HFFc6 (cell line): ENCODE measurements at regions not wholly inside any gene's neighbourhood (a gene's known extent, or its start where the extent isn't known, plus 50 kb on each side); places are given as distances from the start of the nearest gene placed in this dataset.

Source experiments
- DNase-seq: peaks from one replicate; pipeline ENCODE4 v3.0.0-alpha.2; 2018
- H3K27ac Mint-ChIP-seq: 2 replicates; pipeline ENCODE4 v1.8.0; 2020; ENCODE audit warnings: mild to moderate bottlenecking, mixed read lengths
- H3K27me3 Mint-ChIP-seq: 2 replicates; pipeline ENCODE4 v1.8.0; 2021; ENCODE audit warnings: mild to moderate bottlenecking, moderate library complexity, mixed read lengths; ENCODE audit not compliant: insufficient read depth
- H3K36me3 Mint-ChIP-seq: 2 replicates; pipeline ENCODE4 v1.8.0; 2021; ENCODE audit warnings: low read depth, mixed read lengths
- H3K4me1 Mint-ChIP-seq: 2 replicates; pipeline ENCODE4 v1.8.0; 2020; ENCODE audit warnings: low read depth, mixed read lengths
- H3K4me3 Mint-ChIP-seq: 2 replicates; pipeline ENCODE4 v1.8.0; 2020; ENCODE audit warnings: mild to moderate bottlenecking, moderate library complexity, mixed read lengths
- H3K9me3 Mint-ChIP-seq: 2 replicates; pipeline ENCODE4 v1.8.0; 2020; ENCODE audit warnings: mild to moderate bottlenecking, mixed read lengths
- TF ChIP-seq, protein P1 (sequence below): fragments of 200-600 bp; sonication (generic); IDR thresholded peaks from 2 replicates; pipeline ENCODE4 v1.5.0; 2021; ENCODE audit warnings: antibody characterized with exemption, mild to moderate bottlenecking

DNA sequence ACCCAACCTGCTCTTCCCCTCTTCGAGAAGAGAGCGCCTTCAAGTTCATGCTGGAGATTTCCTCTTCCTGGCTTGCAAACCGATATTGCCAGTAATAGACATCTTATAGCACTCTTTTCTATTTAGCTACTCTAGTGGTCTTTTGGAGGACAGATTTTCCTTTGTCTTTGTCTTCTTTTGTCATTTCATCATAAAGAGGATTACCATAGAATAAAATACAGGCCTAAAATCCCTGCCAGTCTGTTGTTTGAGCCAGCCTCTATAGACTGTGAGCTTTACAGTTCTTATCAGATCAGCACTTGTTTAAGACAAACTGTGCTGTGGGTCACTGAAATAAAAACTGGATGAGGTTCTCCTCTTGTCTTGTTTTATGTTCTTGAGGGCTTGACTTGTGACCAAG is 802.8 kb downstream of the NR2F1-AS1 start:
- Mint-ChIP-seq H3K4me1 (peaks cover 19% of the 10 kb centered on the region), H3K27ac (no peak overlapping the region), H3K4me3 (no peak overlapping the region), H3K27me3 (no peaks in the 10 kb centered on the region; the same call in 1 of the 2 replicates), H3K9me3 (no peaks in the 10 kb centered on the region), H3K36me3 (no peaks in the 10 kb centered on the region)
- TF ChIP-seq, protein P1, sequence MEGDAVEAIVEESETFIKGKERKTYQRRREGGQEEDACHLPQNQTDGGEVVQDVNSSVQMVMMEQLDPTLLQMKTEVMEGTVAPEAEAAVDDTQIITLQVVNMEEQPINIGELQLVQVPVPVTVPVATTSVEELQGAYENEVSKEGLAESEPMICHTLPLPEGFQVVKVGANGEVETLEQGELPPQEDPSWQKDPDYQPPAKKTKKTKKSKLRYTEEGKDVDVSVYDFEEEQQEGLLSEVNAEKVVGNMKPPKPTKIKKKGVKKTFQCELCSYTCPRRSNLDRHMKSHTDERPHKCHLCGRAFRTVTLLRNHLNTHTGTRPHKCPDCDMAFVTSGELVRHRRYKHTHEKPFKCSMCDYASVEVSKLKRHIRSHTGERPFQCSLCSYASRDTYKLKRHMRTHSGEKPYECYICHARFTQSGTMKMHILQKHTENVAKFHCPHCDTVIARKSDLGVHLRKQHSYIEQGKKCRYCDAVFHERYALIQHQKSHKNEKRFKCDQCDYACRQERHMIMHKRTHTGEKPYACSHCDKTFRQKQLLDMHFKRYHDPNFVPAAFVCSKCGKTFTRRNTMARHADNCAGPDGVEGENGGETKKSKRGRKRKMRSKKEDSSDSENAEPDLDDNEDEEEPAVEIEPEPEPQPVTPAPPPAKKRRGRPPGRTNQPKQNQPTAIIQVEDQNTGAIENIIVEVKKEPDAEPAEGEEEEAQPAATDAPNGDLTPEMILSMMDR: no peak
- no peak for DNase-seq

DNA sequence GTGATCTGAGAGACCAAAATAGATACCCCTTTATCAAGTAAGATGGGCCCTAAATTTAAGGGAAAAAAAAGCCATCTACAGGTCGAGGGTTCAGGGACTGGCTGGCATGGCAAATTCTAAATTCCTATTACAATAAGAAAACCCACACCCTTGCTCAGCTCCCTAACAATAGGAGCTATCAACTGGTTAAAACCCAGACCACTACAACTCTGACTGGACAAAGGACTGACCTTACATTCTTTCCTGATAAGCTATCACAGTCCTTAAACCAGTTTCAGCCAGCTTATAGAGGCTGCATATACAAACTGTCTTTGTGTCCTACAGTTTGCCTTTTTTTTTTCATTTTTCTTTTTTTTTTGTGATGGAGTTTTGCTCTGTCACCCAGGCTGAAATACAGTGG is 803.6 kb downstream of the NR2F1-AS1 start:
- no peak for DNase-seq
- Mint-ChIP-seq H3K27me3 (no peaks in the 10 kb centered on the region; the same call in 1 of the 2 replicates), H3K4me3 (no peak overlapping the region), H3K4me1 (peaks cover 19% of the 10 kb centered on the region), H3K36me3 (no peaks in the 10 kb centered on the region), H3K9me3 (no peaks in the 10 kb centered on the region), H3K27ac (no peak overlapping the region)
- TF ChIP-seq, protein P1: no peak

DNA sequence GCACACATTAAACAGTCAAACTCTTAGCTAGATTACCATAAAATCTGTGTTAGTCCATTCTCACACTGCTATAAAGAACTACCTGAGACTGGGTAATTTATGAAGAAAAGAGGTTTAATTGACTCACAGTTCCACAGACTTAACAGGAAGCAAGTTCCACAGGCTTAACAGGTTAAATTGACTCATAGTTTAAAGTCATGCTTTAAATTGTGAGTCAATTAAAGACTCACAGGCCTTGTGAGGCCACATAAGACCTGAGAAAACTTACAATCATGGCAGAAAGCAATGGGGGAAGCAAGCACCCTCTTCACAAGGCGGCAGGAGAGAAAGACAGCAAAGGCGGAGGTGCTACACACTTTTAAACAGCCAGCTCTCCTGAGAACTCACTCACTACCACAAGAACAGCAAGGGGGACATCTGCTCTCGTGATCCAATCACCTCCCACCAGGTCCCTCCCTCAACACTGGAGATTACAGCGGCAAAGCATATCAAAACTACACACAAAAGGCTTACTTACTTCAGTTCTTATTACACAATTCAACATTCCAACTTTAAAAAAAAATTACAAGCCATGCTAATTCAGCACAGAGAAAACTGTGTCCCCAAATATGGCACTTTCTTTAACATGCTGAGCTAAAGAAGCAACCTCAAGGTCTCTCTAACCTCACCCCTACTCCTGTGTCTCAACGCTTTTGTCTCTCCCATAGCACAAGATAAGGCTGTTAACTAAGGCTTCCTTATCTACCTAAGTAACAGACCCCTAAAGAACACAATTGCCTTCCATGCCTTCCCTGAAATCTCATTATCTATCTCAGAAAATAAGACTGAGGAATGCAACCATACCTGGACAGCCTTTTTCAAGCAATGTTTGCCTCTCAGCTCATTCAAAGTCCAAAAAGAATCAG is 805.1 kb downstream of the NR2F1-AS1 start:
- H3K4me1 Mint-ChIP-seq: peaks cover 19% of the 10 kb centered on the region
- TF ChIP-seq, protein P1: no peak
- H3K9me3 Mint-ChIP-seq: no peaks in the 10 kb centered on the region
- H3K4me3 Mint-ChIP-seq: no peak overlapping the region
- no peaks in the 10 kb centered on the region for H3K36me3 Mint-ChIP-seq
- peak overlapping the region; percentile 63 for H3K27ac Mint-ChIP-seq
- peak; percentile 40 for DNase-seq
- no peaks in the 10 kb centered on the region; the same call in 1 of the 2 replicates for H3K27me3 Mint-ChIP-seq

DNA sequence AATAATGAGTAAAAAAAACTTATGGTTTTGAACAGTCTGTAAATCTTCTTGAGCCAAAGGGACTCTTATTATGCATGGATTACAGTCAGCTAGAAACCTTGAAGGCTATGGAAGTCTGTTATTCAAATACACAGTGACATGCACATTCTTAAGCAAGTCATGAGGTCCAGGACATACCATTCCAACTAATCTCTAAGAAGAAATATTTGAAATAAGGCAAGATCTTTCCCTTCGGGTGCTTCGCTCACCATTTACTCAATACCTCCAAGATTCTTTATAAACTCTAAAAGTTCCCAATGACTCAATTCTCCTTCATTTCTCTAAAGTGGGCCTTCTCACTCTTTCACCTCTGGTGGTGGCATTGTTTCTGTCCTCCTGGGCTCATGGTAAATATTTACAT is 811.0 kb downstream of the NR2F1-AS1 start:
- Mint-ChIP-seq H3K4me3 (no peak overlapping the region), H3K4me1 (peaks cover 19% of the 10 kb centered on the region), H3K9me3 (no peaks in the 10 kb centered on the region), H3K36me3 (no peaks in the 10 kb centered on the region), H3K27me3 (no peaks in the 10 kb centered on the region), H3K27ac (peak overlapping the region; percentile 60)
- peak; percentile 65 for DNase-seq
- TF ChIP-seq, protein P1: no peak

DNA sequence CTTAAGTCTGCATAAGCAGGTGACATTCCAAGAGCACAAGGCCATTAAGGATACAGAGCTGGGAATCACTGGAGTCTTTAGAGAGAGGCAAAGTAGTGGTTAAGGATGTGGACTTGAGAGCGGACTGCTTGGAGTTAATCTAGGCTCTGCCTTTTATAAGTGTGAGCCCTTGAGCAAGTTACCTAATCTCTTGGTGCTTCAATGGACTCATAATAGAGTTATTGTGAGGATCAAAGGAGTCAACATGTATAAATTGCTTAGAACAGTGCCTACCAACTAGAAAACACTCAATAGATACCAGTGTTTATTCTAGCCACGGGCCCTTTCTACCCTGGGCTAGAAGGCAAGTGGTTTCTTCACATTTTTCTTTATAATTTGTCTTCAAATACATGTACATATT is 819.4 kb downstream of the NR2F1-AS1 start:
- H3K36me3 Mint-ChIP-seq: no peaks in the 10 kb centered on the region
- TF ChIP-seq, protein P1: no peak
- H3K27me3 Mint-ChIP-seq: no peaks in the 10 kb centered on the region
- DNase-seq: no peak
- no peak overlapping the region for H3K27ac Mint-ChIP-seq
- H3K9me3 Mint-ChIP-seq: no peaks in the 10 kb centered on the region
- peaks cover 26% of the 10 kb centered on the region for H3K4me1 Mint-ChIP-seq
- no peak overlapping the region for H3K4me3 Mint-ChIP-seq
